Heart left ventricle (tissue), 16 donors: ENCODE measurements at regions not wholly inside any gene's neighbourhood (a gene's known extent, or its start where the extent isn't known, plus 50 kb on each side); places are given as distances from the start of the nearest gene placed in this dataset.

Experiments
- ATAC-seq, 4 donors: fragments of 200-7000 bp; cut with Tn5 transposase; one replicate each; pipeline ENCODE4 v1.9.1; 2020 to 2022; ENCODE audit warnings: moderate library complexity in 4 of 4, mild to moderate bottlenecking in 3 of 4, moderate number of reproducible peaks in 1 of 4
- DNase-seq, 5 donors: peaks; one replicate each; pipeline ENCODE4 v3.0.0-alpha.2; 2020
- H3K27ac ChIP-seq, 12 donors: fragments of 200-600 bp; sonication (generic) in 4 of 12; one replicate each; pipeline versions ENCODE4 v1.5.0 to v1.8.0; 2016 to 2022; ENCODE audit warnings: mild to moderate bottlenecking in 2 of 12
- H3K27me3 ChIP-seq, 9 donors: fragments of 200-600 bp; sonication (generic) in 2 of 9; one replicate each; pipeline versions ENCODE4 v1.5.1 to v1.8.0; 2016 to 2022; ENCODE audit warnings: mild to moderate bottlenecking in 3 of 9
- H3K36me3 ChIP-seq, 9 donors: fragments of 200-600 bp; sonication (generic) in 2 of 9; one replicate each; pipeline versions ENCODE4 v1.5.0 to v1.8.0; 2018 to 2022; ENCODE audit warnings: mild to moderate bottlenecking in 2 of 9
- H3K4me1 ChIP-seq, 12 donors: fragments of 200-600 bp; sonication (generic) in 4 of 12; one replicate each; pipeline versions ENCODE4 v1.5.0 to v1.8.0; 2016 to 2022; ENCODE audit warnings: mild to moderate bottlenecking in 3 of 12
- H3K4me3 ChIP-seq, 12 donors: fragments of 200-600 bp; sonication (generic) in 4 of 12; one replicate each; pipeline versions ENCODE4 v1.5.0 to v1.8.0; 2017 to 2022; ENCODE audit warnings: mild to moderate bottlenecking in 9 of 12, moderate library complexity in 4 of 12
- H3K9me3 ChIP-seq, 12 donors: fragments of 200-600 bp; sonication (generic) in 4 of 12; one replicate each; pipeline versions ENCODE4 v1.5.0 to v1.8.0; 2016 to 2022; ENCODE audit warnings: mild to moderate bottlenecking in 1 of 12
- CTCF ChIP-seq, 12 donors: fragments of 200-600 bp; sonication (generic) in 4 of 12; IDR thresholded peaks; one replicate each; pipeline versions ENCODE4 v1.5.0 to v1.8.0; 2018 to 2022; ENCODE audit warnings: antibody characterized with exemption in 12 of 12, mild to moderate bottlenecking in 5 of 12
- POLR2A ChIP-seq, 2 donors: fragments of 450-650 bp; IDR thresholded peaks; one replicate each; pipeline ENCODE4 v1.6.1; 2017; ENCODE audit warnings: antibody characterized with exemption in 2 of 2, mild to moderate bottlenecking in 2 of 2, moderate library complexity in 2 of 2
- WGBS, 4 donors: extraction: QIAGEN DNeasy Blood & Tissue Kit in 2 of 4; methylation state at CpG; one replicate each; pipeline versions ENCODE4 v1.1.5 to v1.1.7; 2013 to 2018; 5-methylcytosine and 5-hydroxymethylcytosine counted together
- intact Hi-C, 10 donors: fragments of 100-400 bp; cut with DNase I; formaldehyde crosslinking; loops; one replicate each; pipeline versions ENCODE4 v1.11.1 to v1.14.2; 2022
- donor health status: ischemic (EF 13 %, LVEDD 7.1; RV severe dilation, severe dysfunction).
- donor health status: healthy with polysubstance abuse.
- donor health status: DM: no; HTN: yes; CAD: no.
- donor health status: DM: no; HTN: no; CAD: no.
- donor health status: ischemic (EF 25% LVEDD 6.9; RV normal size, moderate dysfunction).
- donor health status: ischemic (EF 25% LVEDD 5.7; RV mildly dilated, moderate dysfunction).
- donor health status: healthy.
- donor health status: DM: yes; HTN: yes; CAD: no.
- donor health status: ischemic (EF 35%, LVEDD 5.7; RV mildly dilated, moderate dysfunction).
- donor health status: nonischemic (EF 11% LVEDD 7.7; RV severe dilation, severe dysfunction).
- donor health status: DM: yes; HTN: yes; CAD: no.
- donor health status: PGD.
- donor health status: ischemic (EF 29% LVEDD 5.4; RV normal size, mild dysfunction).
- donor health status: nonischemic (EF 23%, LVEDD 6.1; RV moderate dilation, normal function).

GRCh38 chr5:68657055-68657961 lies 436.5 kb upstream of the SLC30A5 start:
- no peaks in the 10 kb centered on the region for H3K4me1 ChIP-seq
- intact Hi-C loops: loop anchor here in 1 of 10 donors (10.0 kb wide), 2 partner anchors 193 to 307 kb away; no protein-coding TSS in a partner anchor
- H3K4me3 ChIP-seq: no peak overlapping the region
- DNase-seq (no peak), ATAC-seq (no peak)
- H3K36me3 ChIP-seq: no peaks in the 10 kb centered on the region
- TF ChIP-seq CTCF (IDR thresholded peaks at IDR 0.05) (no peak), POLR2A (IDR thresholded peaks at IDR 0.05) (no peak)
- H3K9me3 ChIP-seq: no peaks in the 10 kb centered on the region
- no peak overlapping the region for H3K27ac ChIP-seq
- 48 to 75% (median 51%) methylated on average over 5 of the region's 5 CpGs for WGBS, 4 donors
- H3K27me3 ChIP-seq: no peaks in the 10 kb centered on the region

- WGBS, 4 donors: 92 to 96% (median 95%) methylated on average over 4 of the region's 4 CpGs
- no peak for TF ChIP-seq CTCF (IDR thresholded peaks at IDR 0.05)
- TF ChIP-seq POLR2A (IDR thresholded peaks at IDR 0.05): no peak
- ATAC-seq: no peak
- Histone ChIP-seq H3K27me3 (no peaks in the 10 kb centered on the region), H3K4me1 (no peaks in the 10 kb centered on the region), H3K9me3 (no peaks in the 10 kb centered on the region), H3K27ac (no peak overlapping the region), H3K36me3 (no peaks in the 10 kb centered on the region), H3K4me3 (no peak overlapping the region)
- intact Hi-C loops: loop anchor here in 1 of 10 donors (10.0 kb wide), 2 partner anchors 194 to 306 kb away; no protein-coding TSS in a partner anchor
- no peak for DNase-seq
Observed at GRCh38 chr5:68658810-68659372, 434.9 kb upstream of the SLC30A5 start.

GRCh38 chr5:68659881-68660280 lies 433.9 kb upstream of the SLC30A5 start:
- ATAC-seq (no peak), DNase-seq (no peak)
- Histone ChIP-seq H3K27ac (no peak overlapping the region), H3K9me3 (no peaks in the 10 kb centered on the region), H3K4me3 (no peak overlapping the region), H3K4me1 (no peaks in the 10 kb centered on the region), H3K27me3 (no peaks in the 10 kb centered on the region), H3K36me3 (no peaks in the 10 kb centered on the region)
- TF ChIP-seq POLR2A (IDR thresholded peaks at IDR 0.05) (no peak), CTCF (IDR thresholded peaks at IDR 0.05) (no peak)
- 63 to 74% (median 71%) methylated on average over 3 of the region's 3 CpGs for WGBS, 4 donors
- intact Hi-C loops: loop anchor here in 1 of 10 donors (10.0 kb wide), 2 partner anchors 195 to 305 kb away; no protein-coding TSS in a partner anchor

GRCh38 chr5:68661237-68661636 lies 432.6 kb upstream of the SLC30A5 start:
- TF ChIP-seq POLR2A (IDR thresholded peaks at IDR 0.05) (no peak), CTCF (IDR thresholded peaks at IDR 0.05) (peak in 9 of 12 donors; percentile 7 to 43 (median 28))
- WGBS, 4 donors: 82 to 86% (median 84%) methylated on average over 2 of the region's 2 CpGs
- DNase-seq (no peak), ATAC-seq (peak in 1 of 4 donors; percentile 20)
- intact Hi-C loops: no loop called here
- H3K27me3 ChIP-seq: no peaks in the 10 kb centered on the region
- no peak overlapping the region for H3K27ac ChIP-seq
- no peaks in the 10 kb centered on the region for H3K4me1 ChIP-seq
- no peak overlapping the region for H3K4me3 ChIP-seq
- H3K36me3 ChIP-seq: no peaks in the 10 kb centered on the region
- H3K9me3 ChIP-seq: no peaks in the 10 kb centered on the region
